GM21529 (cell line): ENCODE measurements at regions not wholly inside any gene's neighbourhood (a gene's known extent, or its start where the extent isn't known, plus 50 kb on each side); places are given as distances from the start of the nearest gene placed in this dataset.

Experiments used
- ATAC-seq: cut with Tn5 transposase; IDR thresholded peaks from one replicate; pipeline ENCODE4 v1.9.1; 2021; ENCODE audit not compliant: unreplicated experiment

DNA sequence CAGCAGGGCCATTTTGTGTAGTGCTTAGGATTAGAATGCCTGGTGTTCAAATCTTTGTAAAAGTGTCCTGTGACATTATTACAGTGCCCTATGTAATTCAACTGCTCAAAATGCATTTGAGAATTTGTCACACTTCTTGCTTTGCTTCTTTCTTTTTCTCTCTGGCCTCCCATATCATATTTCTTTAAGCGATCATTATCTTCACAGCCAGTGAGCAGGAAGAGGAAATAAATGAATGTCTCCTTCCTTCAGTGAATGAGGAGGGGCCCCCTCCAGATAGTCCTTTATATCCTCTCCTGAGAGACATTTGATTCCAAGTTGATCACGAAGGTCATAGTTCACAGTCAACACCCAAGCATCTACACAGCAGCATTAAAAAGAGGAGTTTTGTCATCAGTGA, 425.1 kb upstream of the NPVF start:
- no peak for ATAC-seq

DNA sequence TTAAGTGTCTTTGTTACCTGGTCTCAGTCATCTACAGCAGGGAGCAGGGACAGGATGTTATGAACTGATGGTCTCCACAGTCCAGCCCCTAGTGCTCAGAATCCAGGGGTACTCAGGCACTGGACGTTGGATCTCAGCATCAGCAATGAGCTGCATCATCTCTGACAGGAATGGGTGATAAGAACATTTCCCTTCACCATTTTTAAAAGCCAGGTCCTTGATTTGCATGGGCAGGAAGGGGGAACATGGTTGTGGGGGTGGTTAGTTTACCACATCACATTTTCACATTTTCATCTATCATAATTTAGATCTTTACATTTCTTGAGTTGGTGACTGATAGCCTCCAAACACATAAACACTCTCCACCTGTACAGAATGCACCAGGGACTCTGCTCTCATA, 427.8 kb upstream of the NPVF start:
- ATAC-seq: no peak

DNA sequence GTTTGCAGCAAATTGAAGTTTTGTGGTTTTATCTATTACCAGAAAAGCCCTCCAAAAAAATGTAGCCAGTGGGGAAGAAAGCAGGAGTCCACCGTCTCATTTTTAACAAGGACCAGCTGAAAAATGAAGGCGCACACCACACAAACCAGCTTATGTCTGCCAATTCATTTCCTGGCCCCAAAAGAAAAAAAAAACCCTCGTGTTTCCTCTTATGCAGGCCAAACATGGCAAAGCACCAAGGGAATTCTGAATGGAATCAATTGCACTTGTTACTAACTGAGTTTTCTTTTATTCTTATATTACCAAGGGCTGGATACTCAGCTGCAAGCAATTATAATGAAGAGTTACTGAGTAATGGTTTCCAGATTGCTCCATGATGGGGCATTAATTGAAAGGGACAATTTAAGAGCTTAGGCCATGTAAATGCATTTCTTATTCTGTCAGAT, 428.3 kb upstream of the NPVF start:
- ATAC-seq: no peak

DNA sequence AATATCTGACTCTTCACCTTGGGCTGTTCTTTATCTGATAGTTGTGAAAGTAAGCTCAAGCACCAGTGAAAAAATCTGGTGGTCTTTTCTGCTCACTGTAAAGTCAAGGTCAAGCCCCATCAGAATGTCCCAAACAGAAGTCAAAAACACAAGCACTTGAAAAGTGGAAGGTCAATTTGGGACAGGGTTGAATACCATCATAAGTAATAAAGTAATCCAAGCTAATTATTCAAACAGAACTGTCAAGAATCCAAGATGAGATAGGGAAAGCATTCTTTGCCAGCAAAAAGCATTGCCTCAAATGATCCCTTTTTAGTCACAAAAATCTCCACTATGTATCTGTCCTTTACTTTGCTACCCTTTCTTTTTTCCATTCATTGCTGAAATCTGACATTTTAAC, 430.1 kb upstream of the NPVF start:
- no peak for ATAC-seq

DNA sequence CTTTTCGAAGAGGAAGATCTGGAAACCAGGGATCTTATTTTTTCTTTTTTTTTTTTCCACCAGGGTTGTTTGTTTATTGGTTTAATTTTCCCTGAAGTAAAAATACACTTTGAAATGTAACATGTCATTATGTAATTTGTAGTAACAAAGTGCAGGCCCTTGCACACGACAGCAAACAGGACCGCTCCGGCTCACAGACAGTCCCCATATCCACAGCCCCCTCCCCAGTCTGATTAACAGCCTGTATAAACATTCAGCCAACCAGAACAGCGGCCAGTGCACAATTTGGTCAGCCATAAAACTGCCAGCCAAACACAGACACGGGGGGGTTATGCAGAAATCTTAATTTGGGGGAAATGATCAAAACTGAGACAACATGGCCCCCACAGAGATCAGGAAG, 431.6 kb upstream of the NPVF start:
- no peak for ATAC-seq

DNA sequence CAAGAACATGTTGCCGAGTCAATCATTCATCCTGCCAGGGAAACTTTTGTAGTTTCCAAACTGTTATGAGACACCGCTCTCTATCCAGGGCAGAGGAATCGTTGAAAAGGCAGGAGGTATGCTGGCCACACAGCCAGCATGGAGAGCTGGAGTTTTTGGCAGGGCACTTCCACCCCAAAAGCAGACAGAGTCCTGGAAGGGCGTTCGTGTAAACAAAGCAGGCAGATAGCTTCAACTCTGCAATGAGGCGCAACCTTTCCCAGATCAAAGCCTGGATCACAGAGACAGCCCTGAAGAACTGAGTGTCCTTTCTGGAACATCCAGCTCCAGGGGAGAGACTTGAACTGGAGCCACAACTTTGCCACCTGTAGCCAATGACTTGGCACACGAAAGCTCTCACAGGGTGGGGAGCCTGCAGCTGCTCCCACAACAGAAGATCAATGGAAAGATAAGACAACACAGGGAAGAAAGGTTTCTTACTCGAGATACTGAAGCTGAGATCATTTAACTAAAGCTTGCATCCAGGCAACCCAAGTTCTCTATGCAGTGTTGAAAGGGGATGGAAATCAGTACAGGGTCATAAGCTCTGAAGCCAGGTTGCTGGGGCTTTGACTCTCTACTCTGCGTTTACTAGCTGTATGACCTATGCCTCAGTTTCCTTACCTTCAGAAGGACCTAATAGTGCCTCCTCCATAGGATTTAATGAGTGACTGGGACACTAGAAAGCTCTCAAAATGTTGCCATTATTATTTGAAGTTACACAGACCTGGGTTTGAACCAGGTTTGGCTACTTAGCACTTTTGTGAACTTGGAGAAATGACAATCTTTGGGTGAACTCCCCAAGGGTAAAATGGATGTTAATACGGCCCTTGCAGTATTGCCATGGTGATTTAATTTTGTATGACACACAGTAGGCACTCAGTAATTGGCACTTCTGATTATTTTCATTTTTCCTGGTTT, 434.8 kb upstream of the NPVF start:
- ATAC-seq: no peak

DNA sequence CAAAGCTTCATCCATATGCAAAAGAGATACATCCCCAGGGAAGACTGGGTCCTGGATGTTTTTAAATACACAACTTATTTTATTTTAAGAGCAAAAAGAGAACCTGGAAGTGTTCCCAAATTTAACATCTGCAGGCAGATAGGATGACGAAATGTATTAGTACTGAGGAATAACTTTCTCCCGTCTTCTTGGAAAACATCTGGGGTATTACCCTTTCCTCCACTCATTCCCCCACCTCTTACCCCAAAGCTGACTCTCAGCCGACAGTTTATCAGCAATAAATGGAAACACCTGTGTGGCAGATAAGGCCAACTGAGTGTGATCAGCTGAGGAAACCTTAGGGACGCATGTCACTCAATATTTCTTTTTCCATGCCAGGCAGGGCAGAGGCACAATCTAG, 435.6 kb upstream of the NPVF start:
- ATAC-seq: no peak

DNA sequence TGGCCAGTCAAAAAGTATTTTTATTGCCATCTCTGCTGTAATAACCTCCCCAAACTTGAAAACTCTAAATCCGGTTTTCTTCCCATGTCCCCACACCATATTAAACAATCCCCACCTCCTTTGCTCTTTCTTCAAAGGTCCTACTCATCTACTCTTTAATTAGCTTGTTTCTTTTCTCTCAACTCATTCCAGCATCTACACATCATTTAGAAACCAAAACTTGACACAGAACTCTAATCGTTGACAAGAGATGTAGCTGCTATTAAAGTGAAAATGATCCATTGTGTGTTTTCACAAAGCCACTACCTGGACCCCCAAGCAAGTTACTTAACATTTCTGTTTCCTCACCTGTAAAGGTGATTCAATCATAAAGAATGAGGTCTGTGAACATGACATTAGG, 436.3 kb upstream of the NPVF start:
- ATAC-seq: peak; percentile 52

DNA sequence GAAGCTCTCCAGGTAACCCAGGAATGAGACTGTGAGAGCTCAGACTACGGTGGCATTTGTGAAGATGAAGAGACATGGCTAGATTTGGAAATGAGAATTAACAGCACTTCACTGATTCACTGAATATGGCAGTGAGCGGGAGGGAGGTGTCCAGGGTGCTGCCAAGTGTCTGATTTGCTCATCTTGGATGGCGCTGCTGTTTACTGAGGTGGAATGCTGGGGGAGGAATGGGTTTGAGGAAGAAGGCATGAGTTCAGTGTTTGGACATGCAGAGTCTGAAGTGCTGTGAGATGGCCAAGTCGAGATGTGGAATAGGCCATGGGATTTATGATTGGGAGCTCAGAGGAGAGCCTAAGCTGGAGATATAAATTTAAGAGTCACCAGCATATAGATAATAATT, 437.1 kb upstream of the NPVF start:
- ATAC-seq: no peak

DNA sequence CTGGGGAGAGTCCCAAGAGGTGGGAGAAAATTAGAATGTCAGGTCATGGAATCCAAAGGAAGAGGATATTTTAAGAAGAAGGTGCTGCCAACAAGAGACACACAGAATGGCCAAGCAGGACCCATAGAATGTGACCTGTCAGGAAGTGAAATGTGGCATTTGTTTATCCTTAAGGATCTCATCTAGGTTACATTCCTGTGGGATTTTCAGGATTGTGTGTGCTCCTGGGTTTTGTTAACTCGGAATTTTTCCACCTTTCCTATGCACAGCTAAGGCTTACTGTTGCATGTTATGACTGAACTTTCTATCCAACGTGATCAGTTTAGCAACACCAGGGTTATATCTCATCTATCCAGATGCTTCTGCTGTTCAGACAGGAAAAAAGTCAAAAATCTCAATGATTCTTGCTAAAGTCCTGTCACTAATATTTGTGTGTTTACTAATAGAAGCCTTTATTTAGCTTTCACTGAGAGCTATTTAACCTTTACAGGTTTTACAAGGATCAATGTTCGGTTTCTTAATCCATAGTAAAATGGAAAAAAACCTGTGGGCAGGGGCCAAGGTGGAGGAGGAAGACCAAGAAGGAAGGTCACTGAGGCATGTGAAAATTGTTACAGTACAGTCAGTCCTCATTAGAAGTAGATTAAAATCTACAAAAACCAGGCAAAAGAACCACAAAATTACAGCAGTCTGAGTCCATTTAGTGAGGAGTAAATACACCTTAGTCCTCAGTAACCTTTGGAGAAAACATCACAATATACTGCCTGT, 437.8 kb upstream of the NPVF start:
- ATAC-seq: no peak

DNA sequence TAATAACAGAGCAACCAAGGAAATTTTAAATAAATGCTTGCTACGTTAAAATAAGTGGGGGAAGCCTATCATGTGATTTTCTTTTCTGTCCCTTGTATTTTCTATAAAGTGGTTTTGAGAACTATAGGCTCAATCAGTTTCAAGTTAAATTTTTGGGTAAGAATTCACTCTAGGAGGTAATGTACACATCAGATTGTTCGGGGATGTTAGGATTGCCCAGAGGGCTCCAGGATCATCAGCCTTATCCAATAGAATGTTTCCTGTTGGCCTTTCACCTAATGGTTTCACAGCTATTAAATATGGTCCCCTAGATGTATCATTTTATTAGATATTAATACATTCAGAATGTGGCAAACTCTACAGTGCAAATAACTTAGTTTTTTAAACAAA, 438.4 kb upstream of the NPVF start:
- no peak for ATAC-seq

DNA sequence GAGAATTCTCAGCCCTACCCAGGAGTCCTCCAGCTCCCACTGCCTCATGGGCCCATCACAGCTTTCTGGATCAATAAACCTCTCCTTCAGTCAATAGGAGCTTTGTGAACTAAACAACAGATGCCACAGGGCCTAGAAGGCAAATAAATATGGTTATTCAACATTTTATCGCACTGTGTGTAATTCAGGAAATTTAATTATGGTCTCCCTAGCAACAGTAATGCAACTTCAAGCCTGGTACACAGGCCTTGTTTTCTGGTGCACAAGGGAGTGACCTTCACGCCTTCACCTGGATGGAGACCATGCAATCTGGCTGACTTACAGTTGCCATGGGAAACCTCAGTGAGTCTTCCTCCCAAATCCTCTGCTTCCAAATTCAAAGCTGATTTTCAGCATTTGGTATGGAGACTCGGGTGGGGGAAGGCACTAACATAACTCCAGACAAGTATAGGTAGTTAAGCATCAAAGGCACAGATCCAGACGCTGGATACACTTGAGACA, 441.0 kb upstream of the NPVF start:
- no peak for ATAC-seq

DNA sequence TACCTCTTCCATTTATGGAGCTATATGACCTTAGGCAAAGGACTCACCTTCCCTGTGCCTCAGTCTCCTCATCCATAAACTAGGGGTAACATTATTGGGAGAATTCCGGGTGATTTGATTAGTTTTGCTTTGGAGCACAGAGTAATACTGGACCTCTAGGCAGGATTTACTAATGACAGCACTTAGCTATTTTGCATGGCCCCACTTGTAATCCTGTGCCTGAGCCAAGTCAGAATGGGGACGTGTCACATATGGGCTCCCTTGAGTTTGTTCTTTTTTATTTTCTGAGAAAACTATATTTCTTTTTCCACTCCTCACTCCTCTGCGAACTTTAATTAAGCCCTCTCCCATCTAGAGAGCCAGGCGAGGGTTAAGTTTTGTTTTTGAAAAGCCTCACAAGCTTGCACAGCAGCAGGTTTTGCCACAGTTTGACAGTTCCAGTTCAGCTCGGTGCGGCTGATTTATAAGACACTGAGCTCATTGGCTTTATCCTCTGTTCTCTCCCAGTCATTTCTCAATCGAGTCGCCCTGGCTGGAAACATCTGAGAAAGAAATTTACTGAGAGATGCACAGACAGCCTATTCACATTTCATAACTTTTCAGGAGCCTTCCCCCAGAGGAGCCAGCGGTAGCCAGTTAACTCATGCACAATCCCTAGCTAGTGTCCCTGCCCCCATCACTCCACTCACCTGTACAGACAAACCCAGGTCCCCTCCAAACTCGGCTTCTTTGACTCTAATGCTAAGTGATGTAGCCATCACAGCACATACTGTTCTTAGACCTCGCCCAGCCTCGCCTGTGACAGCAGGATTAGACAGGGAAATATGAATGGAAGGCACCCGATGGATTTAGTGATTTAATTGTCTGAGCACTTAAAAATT, 441.9 kb upstream of the NPVF start:
- ATAC-seq: no peak

DNA sequence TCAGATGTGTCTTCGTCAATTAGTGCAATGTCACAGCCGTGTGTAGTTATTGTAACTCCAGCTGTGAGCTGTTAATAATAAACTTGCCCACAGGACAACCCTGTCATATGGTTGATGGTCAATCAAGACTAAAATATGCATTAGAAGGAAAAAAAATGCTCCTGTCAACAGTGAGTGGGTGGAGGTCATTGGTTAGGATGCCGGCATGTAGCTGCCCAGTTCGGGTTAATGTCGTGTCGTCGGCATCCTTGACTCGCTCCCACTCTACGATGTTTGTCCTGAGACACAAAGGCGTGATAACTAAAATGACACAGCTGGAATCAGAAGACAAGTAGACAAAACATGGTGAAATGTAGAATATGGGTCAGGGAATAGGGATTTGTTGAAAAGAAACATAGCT, 442.8 kb upstream of the NPVF start:
- ATAC-seq: no peak

DNA sequence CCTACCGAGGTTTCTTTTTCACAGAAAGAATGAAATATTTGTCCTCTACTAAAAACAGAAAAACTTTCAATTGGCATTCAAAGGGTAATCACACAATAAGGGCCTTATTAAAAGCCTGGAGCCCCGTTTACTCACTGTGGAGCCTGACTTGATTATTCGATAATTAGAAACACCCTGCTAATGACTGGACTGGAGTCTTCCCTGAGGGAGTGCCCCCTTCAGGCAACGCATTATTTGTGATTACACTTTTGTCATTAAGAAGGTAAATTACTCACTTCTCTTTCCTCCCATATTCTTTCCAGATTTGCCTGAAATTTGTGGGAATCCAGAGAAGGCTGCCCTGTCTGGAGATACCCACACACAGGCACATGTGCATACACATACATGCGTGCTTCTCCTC, 444.2 kb upstream of the NPVF start:
- no peak for ATAC-seq

DNA sequence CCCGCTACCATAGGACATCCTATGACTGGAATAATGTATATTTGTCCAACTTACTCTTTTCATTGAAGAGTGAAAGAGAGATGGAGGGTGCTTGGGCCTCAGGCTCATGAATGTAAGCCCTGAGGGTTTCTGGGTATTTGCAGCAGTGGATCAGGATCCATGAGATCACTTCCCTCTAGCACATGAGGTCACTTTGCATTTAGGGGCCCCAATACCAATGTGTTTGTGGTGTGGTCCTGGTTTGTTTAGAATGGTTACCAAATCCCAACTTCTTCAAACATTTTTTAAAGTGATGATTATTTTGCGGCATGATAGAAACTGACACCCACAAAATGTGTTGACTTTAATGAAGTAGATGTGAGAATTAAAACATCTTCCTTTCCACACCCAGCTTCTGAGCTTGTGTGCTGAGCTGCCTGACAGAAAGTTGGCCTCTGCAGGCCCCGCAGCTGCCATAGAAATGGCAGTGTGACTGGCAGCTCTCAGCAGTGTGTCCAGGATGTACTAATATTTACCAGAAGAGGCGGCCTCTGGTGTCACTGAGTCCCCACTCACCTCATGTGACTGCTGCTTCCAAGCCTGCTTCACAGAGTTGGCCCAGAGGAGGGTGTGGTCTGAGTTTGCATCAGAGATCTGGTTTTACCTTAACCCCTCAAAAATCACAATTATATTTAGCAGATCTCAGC, 447.6 kb upstream of the NPVF start:
- ATAC-seq: no peak

DNA sequence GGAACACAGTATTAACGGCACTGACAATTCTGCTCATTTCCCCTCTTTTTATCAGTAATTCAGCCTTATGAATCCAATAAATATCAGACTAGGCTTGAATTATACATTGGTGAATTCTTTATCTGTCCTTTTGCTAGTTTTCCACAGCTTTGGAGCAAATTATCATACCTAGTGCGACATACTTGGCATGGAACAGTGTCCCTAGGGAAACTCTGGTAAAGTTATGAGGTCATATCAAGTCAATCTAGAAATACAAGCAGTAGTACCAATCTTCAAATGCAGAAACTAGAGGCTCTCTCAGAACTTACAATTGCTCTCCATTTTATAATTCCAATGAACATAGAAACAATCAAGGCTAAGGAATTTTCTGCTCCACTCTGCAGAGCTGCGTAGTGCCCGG, 449.3 kb upstream of the NPVF start:
- ATAC-seq: no peak

DNA sequence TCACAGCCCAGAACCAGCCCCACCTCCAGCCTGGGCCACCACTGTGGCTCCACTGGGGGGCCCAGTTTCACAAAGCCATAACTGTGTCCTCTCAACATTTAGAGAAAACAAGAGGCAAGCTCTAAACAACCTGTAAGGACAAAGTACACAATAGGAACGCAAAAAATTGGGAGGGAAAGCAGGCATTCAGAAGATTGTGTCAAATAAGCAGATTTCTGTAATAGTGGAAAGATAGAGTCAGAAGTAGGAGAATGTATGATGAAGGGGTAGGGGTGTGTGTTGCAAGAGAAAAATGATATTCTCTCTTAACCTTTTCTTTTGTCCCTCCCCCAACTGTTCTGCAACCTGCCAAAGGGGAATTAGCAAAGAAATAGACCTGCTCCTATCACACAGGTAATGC, 449.9 kb upstream of the NPVF start:
- no peak for ATAC-seq

DNA sequence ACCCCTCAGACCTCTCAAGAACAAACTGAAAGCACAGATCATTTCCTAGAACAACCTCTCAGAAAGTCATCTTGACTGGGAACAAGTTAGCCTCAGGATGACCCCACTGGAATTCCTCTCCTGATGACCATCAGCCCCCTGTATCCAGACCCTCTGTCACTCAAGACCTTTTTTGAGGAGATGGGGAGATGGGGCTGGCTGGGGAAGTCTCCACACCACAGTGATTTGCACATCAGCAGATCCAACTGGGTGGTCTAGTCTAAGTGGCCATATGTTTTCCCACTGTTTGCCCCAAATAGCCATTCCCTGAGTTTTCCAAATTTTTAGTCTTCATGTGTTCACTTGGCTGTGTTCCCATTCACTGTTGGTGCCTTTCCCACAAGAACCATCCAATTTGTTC, 452.4 kb upstream of the NPVF start:
- no peak for ATAC-seq

DNA sequence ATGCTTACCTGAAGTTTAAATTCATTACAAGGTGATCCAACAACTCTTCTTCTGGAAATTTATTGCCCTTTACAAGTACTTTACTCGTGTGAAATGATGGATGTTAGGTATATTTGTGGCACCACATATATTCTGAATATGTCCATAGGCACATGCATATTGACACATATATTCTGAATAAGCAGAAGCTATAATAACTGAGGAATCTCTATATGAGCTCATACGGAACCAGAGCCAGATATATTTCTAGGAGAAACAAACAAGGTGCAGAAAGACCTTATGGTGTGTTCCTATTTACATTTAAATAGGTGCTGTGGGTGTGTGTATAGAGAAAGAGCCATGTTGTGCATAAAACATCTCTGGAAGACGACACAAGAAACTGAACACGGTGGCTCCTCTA, 456.1 kb upstream of the NPVF start:
- no peak for ATAC-seq

DNA sequence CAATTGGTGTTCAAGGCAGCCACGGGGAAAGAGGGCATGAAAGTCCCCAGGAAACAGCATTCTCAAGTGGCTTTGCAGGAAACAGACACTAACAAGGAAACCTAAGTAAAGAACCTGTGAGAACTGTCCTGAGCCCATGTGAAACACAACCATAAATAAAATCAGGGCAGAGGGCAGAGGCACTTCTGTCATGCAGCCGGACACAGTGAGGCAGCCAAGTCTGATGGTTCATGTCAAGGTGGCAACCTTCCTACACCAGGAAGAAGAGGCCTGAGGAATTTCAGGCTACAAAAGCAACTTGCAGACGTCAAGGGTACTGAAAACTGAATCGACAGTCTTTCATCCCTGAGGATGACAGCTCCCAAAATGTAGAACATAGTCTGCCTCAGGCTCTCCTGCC, 458.2 kb upstream of the NPVF start:
- no peak for ATAC-seq
